HCT116 (cell line): ENCODE measurements at regions not wholly inside any gene's neighbourhood (a gene's known extent, or its start where the extent isn't known, plus 50 kb on each side); places are given as distances from the start of the nearest gene placed in this dataset.

ENCODE experiments used
- ATAC-seq: fragments of 200-7000 bp; cut with Tn5 transposase; 2 replicates; pipeline ENCODE4 v1.9.1; 2020; ENCODE audit warnings: mild to moderate bottlenecking, moderate library complexity
- BruUV-seq: library from RNA; stranded (reverse); fragments of 400-500 nt; replicated peaks from 2 replicates; lab custom pipeline; 2021; lab: Mats Ljungman, UMichigan
- CTCF ChIA-PET: fragments of 300-600 bp; sonication (Branson Sonifier 250); formaldehyde crosslinking; loops from one replicate; lab custom pipeline; 2021; ENCODE audit warnings: antibody characterized with exemption; lab: Charles Lee
- POLR2A ChIA-PET: fragments of 300-600, 350-600 bp; sonication (Branson Sonifier 250); formaldehyde crosslinking; loops from one replicate; lab custom pipeline; 2021; ENCODE audit warnings: antibody characterized with exemption; lab: Charles Lee
- RAD21 ChIA-PET, 2 experiments: fragments of 300-600 bp; sonication (Branson Sonifier 250); formaldehyde crosslinking; loops; one replicate each; lab custom pipeline; 2023; ENCODE audit warnings: low total read pairs in 2 of 2; ENCODE audit not compliant: uncharacterized antibody in 2 of 2, unreplicated experiment in 2 of 2, low non-redundant PET in 1 of 2; lab: Charles Lee
- DNase-seq: peaks from one replicate; pipeline ENCODE4 v3.0.0-alpha.2; 2010; ENCODE audit warnings: low read depth, low spot score
- H2AFZ ChIP-seq: fragments of 200-600 bp; shearing (Covaris generic), sonication (generic); 2 replicates; pipeline ENCODE4 v1.6.1; 2017; ENCODE audit warnings: low read depth, mixed run types, mixed read lengths, antibody characterized with exemption, low read length; ENCODE audit not compliant: poor library complexity, severe bottlenecking
- H3K27ac ChIP-seq: 2 replicates; pipeline ENCODE4 v1.5.1; 2012; ENCODE audit warnings: low read depth, low read length
- H3K27me3 ChIP-seq: fragments of 200-600 bp; sonication (generic); 2 replicates; pipeline ENCODE4 v1.6.1; 2016; ENCODE audit warnings: mixed run types, low read length, mixed read lengths; ENCODE audit not compliant: insufficient read depth
- H3K36me3 ChIP-seq, 2 experiments: fragments of 200-500 bp in 1 of 2; fragments of 200-600 bp in 1 of 2; sonication (Bioruptor generic) in 1 of 2; sonication (generic) in 1 of 2; 2 replicates each; pipeline versions ENCODE4 v1.5.1 to v1.6.1; 2014 to 2016; ENCODE audit warnings: low read length in 2 of 2, inconsistent platforms in 1 of 2, mixed read lengths in 1 of 2, mixed run types in 1 of 2; ENCODE audit not compliant: insufficient read depth in 2 of 2, control insufficient read depth in 1 of 2
- H3K4me1 ChIP-seq, 2 experiments: fragments of 200-600 bp in 1 of 2; sonication (generic) in 1 of 2; 2 replicates each; pipeline versions ENCODE4 v1.5.1 to v1.6.1; 2012 to 2017; ENCODE audit warnings: low read length in 2 of 2, inconsistent platforms in 1 of 2, mild to moderate bottlenecking in 1 of 2, mixed read lengths in 1 of 2, mixed run types in 1 of 2, moderate library complexity in 1 of 2; ENCODE audit not compliant: insufficient read depth in 2 of 2, control insufficient read depth in 1 of 2
- H3K4me2 ChIP-seq: fragments of 200-600 bp; sonication (generic); 2 replicates; pipeline ENCODE4 v1.6.1; 2017; ENCODE audit warnings: mixed run types, low read length, mixed read lengths
- H3K4me3 ChIP-seq, 2 experiments: fragments of 200-600 bp in 1 of 2; sonication (generic) in 1 of 2; replicated peaks in 1 of 2; 2 replicates each; pipeline ENCODE4 v1.5.1; 2011 to 2016; ENCODE audit warnings: low read length in 2 of 2, control low read depth in 1 of 2, low read depth in 1 of 2, mild to moderate bottlenecking in 1 of 2, mixed read lengths in 1 of 2, mixed run types in 1 of 2
- H3K79me2 ChIP-seq: fragments of 200-600 bp; sonication (generic); 2 replicates; pipeline ENCODE4 v1.6.1; 2017; ENCODE audit warnings: mild to moderate bottlenecking, mixed run types, low read length, moderate library complexity, mixed read lengths; ENCODE audit not compliant: insufficient read depth
- H3K9ac ChIP-seq: fragments of 200-600 bp; sonication (generic); 2 replicates; pipeline ENCODE4 v1.6.1; 2016; ENCODE audit warnings: low read length, mixed read lengths
- H3K9me2 ChIP-seq: fragments of 200-600 bp; sonication (generic), shearing (Covaris generic); 2 replicates; pipeline ENCODE4 v1.6.1; 2017; ENCODE audit warnings: mixed run types, mild to moderate bottlenecking, moderate library complexity; ENCODE audit not compliant: insufficient read depth
- H3K9me3 ChIP-seq, 2 experiments: fragments of 200-500 bp in 1 of 2; fragments of 200-600 bp in 1 of 2; sonication (Bioruptor generic) in 1 of 2; sonication (generic) in 1 of 2; 2 replicates each; pipeline ENCODE4 v1.6.1; 2014 to 2017; ENCODE audit warnings: low read length in 2 of 2, mixed read lengths in 2 of 2, inconsistent platforms in 1 of 2, low read depth in 1 of 2, mild to moderate bottlenecking in 1 of 2, mixed run types in 1 of 2, moderate library complexity in 1 of 2; ENCODE audit not compliant: control insufficient read depth in 1 of 2, insufficient read depth in 1 of 2
- H4K20me1 ChIP-seq: fragments of 200-600 bp; sonication (generic), shearing (Covaris generic); 2 replicates; pipeline ENCODE4 v1.6.1; 2017; ENCODE audit warnings: mixed run types, mild to moderate bottlenecking, moderate library complexity; ENCODE audit not compliant: insufficient read depth
- CTCF ChIP-seq, 3 experiments: fragments of 200-600 bp in 1 of 3; sonication (generic) in 1 of 3; IDR thresholded peaks in 2 of 3; conservative IDR thresholded peaks in 1 of 3; 2 replicates each; pipeline ENCODE4 v1.5.1; 2012 to 2017; ENCODE audit warnings: low read depth in 2 of 3, low read length in 2 of 3, antibody characterized with exemption in 1 of 3, borderline replicate concordance in 1 of 3, control low read depth in 1 of 3, mild to moderate bottlenecking in 1 of 3, mixed read lengths in 1 of 3, mixed run types in 1 of 3, moderate library complexity in 1 of 3; ENCODE audit not compliant: insufficient read depth in 1 of 3
- EZH2 ChIP-seq: fragments of 200-600 bp; sonication (generic); IDR thresholded peaks from 2 replicates; pipeline ENCODE4 v1.6.1; 2017; ENCODE audit warnings: antibody characterized with exemption, mixed run types
- EZH2phosphoT487 ChIP-seq: fragments of 200-600 bp; IDR thresholded peaks from 2 replicates; pipeline ENCODE4 v1.6.1; 2018; ENCODE audit warnings: antibody characterized with exemption, borderline replicate concordance
- FOSL1 ChIP-seq: IDR thresholded peaks from 2 replicates; pipeline ENCODE4 v1.6.1; 2012; ENCODE audit warnings: low read depth
- MAX ChIP-seq: IDR thresholded peaks from 2 replicates; pipeline ENCODE4 v1.6.1; 2012
- RAD21 ChIP-seq: IDR thresholded peaks from 2 replicates; pipeline ENCODE4 v1.6.1; 2012; ENCODE audit warnings: low read depth, mild to moderate bottlenecking
- REST ChIP-seq: IDR thresholded peaks from 2 replicates; pipeline ENCODE4 v1.6.1; 2012; ENCODE audit warnings: low read depth
- SRF ChIP-seq: IDR thresholded peaks from 2 replicates; pipeline ENCODE4 v1.6.1; 2012; ENCODE audit warnings: low read depth
- ZFX ChIP-seq: fragments of 450-650 bp; IDR thresholded peaks from 2 replicates; pipeline ENCODE4 v1.6.1; 2017
- ZNF274 ChIP-seq: fragments of 200-500 bp; sonication (Bioruptor generic); IDR thresholded peaks from 2 replicates; pipeline ENCODE4 v1.6.1; 2014; ENCODE audit warnings: mild to moderate bottlenecking, low read depth, low read length, inconsistent platforms
- intact Hi-C: fragments of 100-400 bp; cut with micrococcal nuclease; formaldehyde crosslinking; loops from 2 replicates; pipeline ENCODE4 v1.10.0; 2022
- TF ChIP-seq, protein P1 (sequence below): IDR thresholded peaks from 2 replicates; pipeline ENCODE4 v1.6.1; 2011; ENCODE audit warnings: mild to moderate bottlenecking, low read length, moderate library complexity; ENCODE audit not compliant: insufficient replicate concordance; ENCODE audit errors: extremely low read depth
- TF ChIP-seq, protein P2 (sequence below): IDR thresholded peaks from 2 replicates; pipeline ENCODE4 v1.6.1; 2012

- H3K9ac ChIP-seq, result no peak overlapping the region
- RAD21 ChIA-PET, result no interaction called here
- H3K4me2 ChIP-seq, result no peak overlapping the region
- no peaks in the 10 kb centered on the region for H3K4me1 ChIP-seq
- H3K79me2 ChIP-seq, result no peaks in the 10 kb centered on the region
- no TSS peak for BruUV-seq
- intact Hi-C loops, result no loop called here
- peaks cover 0 to 10% of the 10 kb centered on the region in 2 experiments; a peak in 1 of 4 replicates for H3K9me3 ChIP-seq
- POLR2A ChIA-PET, result no interaction called here
- H2AFZ ChIP-seq, result no peak overlapping the region
- H4K20me1 ChIP-seq, result no peaks in the 10 kb centered on the region
- CTCF ChIA-PET, result no interaction called here
- H3K9me2 ChIP-seq, result no peaks in the 10 kb centered on the region
- no peak overlapping the region for H3K27ac ChIP-seq
- H3K27me3 ChIP-seq, result 0 out of 2 replicates have a peak, but pooled peaks cover 24% of the 10 kb centered on the region
- no peaks in the 10 kb centered on the region for H3K36me3 ChIP-seq
- DNase-seq, result no peak
- TF ChIP-seq ZFX (no peak), ZNF274 (no peak), EZH2phosphoT487 (no peak), MAX (no peak), SRF (no peak)
- TF ChIP-seq, protein P1, sequence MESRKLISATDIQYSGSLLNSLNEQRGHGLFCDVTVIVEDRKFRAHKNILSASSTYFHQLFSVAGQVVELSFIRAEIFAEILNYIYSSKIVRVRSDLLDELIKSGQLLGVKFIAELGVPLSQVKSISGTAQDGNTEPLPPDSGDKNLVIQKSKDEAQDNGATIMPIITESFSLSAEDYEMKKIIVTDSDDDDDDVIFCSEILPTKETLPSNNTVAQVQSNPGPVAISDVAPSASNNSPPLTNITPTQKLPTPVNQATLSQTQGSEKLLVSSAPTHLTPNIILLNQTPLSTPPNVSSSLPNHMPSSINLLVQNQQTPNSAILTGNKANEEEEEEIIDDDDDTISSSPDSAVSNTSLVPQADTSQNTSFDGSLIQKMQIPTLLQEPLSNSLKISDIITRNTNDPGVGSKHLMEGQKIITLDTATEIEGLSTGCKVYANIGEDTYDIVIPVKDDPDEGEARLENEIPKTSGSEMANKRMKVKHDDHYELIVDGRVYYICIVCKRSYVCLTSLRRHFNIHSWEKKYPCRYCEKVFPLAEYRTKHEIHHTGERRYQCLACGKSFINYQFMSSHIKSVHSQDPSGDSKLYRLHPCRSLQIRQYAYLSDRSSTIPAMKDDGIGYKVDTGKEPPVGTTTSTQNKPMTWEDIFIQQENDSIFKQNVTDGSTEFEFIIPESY, result no peak
- ATAC-seq, result no peak
- no peak overlapping the region for H3K4me3 ChIP-seq
Observed at GRCh38 chr7:156327916-156328315, 312.7 kb upstream of the RNF32 start.

GRCh38 chr7:156327474-156327873 lies 313.1 kb upstream of the RNF32 start:
- intact Hi-C loops, result no loop called here
- DNase-seq (no peak), ATAC-seq (no peak)

More at GRCh38 chr7:156327474-156327873, 313.1 kb upstream of the RNF32 start:
- no peak for TF ChIP-seq EZH2
- TF ChIP-seq REST, result no peak
- no peak for TF ChIP-seq FOSL1
- TF ChIP-seq, protein P2, sequence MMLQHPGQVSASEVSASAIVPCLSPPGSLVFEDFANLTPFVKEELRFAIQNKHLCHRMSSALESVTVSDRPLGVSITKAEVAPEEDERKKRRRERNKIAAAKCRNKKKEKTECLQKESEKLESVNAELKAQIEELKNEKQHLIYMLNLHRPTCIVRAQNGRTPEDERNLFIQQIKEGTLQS, result no peak
- no peak for TF ChIP-seq CTCF (IDR thresholded peaks at IDR 0.05 in 2 of 3, conservative IDR thresholded peaks at IDR 0.05 in 1 of 3; ENCODE audit: borderline replicate concordance in 1 of 3, insufficient read depth in 1 of 3, low read depth in 2 of 3, low read length in 2 of 3)
- no peak for TF ChIP-seq RAD21
- H3K4me2 ChIP-seq, result no peak overlapping the region
- CTCF ChIA-PET, result no interaction called here
- no peak overlapping the region for H3K4me3 ChIP-seq
- no peaks in the 10 kb centered on the region for H3K4me1 ChIP-seq
- no peaks in the 10 kb centered on the region for H3K79me2 ChIP-seq
- BruUV-seq, result no TSS peak
- H3K36me3 ChIP-seq, result no peaks in the 10 kb centered on the region
- RAD21 ChIA-PET, result no interaction called here
- H3K27me3 ChIP-seq, result 0 out of 2 replicates have a peak, but pooled peaks cover 24% of the 10 kb centered on the region
- H3K27ac ChIP-seq, result no peak overlapping the region
- H3K9me3 ChIP-seq, result peaks cover 0 to 10% of the 10 kb centered on the region in 2 experiments; a peak in 1 of 4 replicates
- H3K9me2 ChIP-seq, result no peaks in the 10 kb centered on the region
- no peak overlapping the region for H2AFZ ChIP-seq
- no peaks in the 10 kb centered on the region for H4K20me1 ChIP-seq
- no peak overlapping the region for H3K9ac ChIP-seq
- POLR2A ChIA-PET, result no interaction called here
